HEK293T (cell line): ENCODE measurements at regions not wholly inside any gene's neighbourhood (a gene's known extent, or its start where the extent isn't known, plus 50 kb on each side); places are given as distances from the start of the nearest gene placed in this dataset.

Experiments used
- CTCF ChIA-PET: fragments of 350-600 bp; formaldehyde crosslinking; extraction: SDS; loops from one replicate; lab custom pipeline; 2021; ENCODE audit warnings: antibody characterized with exemption, inconsistent platforms; lab: Yijun Ruan, JAX
- POLR2A ChIA-PET: fragments of 350-600 bp; formaldehyde crosslinking; extraction: SDS; loops from one replicate; lab custom pipeline; 2020; ENCODE audit warnings: antibody characterized with exemption, inconsistent platforms; lab: Yijun Ruan, JAX
- DNase-seq: peaks from one replicate; pipeline ENCODE4 v3.0.0; 2012; ENCODE audit warnings: mixed read lengths; ENCODE audit errors: extremely low spot score
- ARNT ChIP-seq: fragments of 450-650 bp; IDR thresholded peaks from 2 replicates; pipeline ENCODE4 v1.6.1; 2017; ENCODE audit warnings: mild to moderate bottlenecking
- BHLHE40 ChIP-seq: fragments of 450-650 bp; IDR thresholded peaks from 2 replicates; pipeline ENCODE4 v1.6.1; 2016; ENCODE audit warnings: mild to moderate bottlenecking, moderate library complexity, borderline replicate concordance
- CTBP1 ChIP-seq: fragments of 450-650 bp; IDR thresholded peaks from 2 replicates; pipeline ENCODE4 v1.6.1; 2016; ENCODE audit warnings: borderline replicate concordance
- ELF4 ChIP-seq: fragments of 450-650 bp; IDR thresholded peaks from 2 replicates; pipeline ENCODE4 v1.6.1; 2017; ENCODE audit warnings: antibody characterized with exemption
- FOXA1 ChIP-seq: fragments of 450-650 bp; IDR thresholded peaks from 2 replicates; pipeline ENCODE4 v1.6.1; 2016; ENCODE audit warnings: mild to moderate bottlenecking
- FOXK2 ChIP-seq: fragments of 450-650 bp; IDR thresholded peaks from 2 replicates; pipeline ENCODE4 v1.6.1; 2016; ENCODE audit warnings: mild to moderate bottlenecking
- FOXM1 ChIP-seq: fragments of 450-650 bp; IDR thresholded peaks from 2 replicates; pipeline ENCODE4 v1.6.1; 2017; ENCODE audit warnings: mild to moderate bottlenecking, borderline replicate concordance
- HDGF ChIP-seq: fragments of 450-650 bp; IDR thresholded peaks from 2 replicates; pipeline ENCODE4 v1.6.1; 2017; ENCODE audit warnings: antibody characterized with exemption, borderline replicate concordance
- L3MBTL2 ChIP-seq: fragments of 450-650 bp; conservative IDR thresholded peaks from 2 replicates; pipeline ENCODE4 v1.6.1; 2016; ENCODE audit warnings: mild to moderate bottlenecking
- LEF1 ChIP-seq: fragments of 450-650 bp; IDR thresholded peaks from 2 replicates; pipeline ENCODE4 v1.6.1; 2017; ENCODE audit warnings: mild to moderate bottlenecking, borderline replicate concordance
- NFRKB ChIP-seq: fragments of 450-650 bp; IDR thresholded peaks from 2 replicates; pipeline ENCODE4 v1.6.1; 2016; ENCODE audit warnings: mild to moderate bottlenecking, moderate library complexity
- PKNOX1 ChIP-seq: fragments of 450-650 bp; IDR thresholded peaks from 2 replicates; pipeline ENCODE4 v1.6.1; 2016
- SP1 ChIP-seq: fragments of 450-650 bp; IDR thresholded peaks from 2 replicates; pipeline ENCODE4 v1.6.1; 2017
- SUZ12 ChIP-seq: fragments of 450-650 bp; IDR thresholded peaks from 2 replicates; pipeline ENCODE4 v1.6.1; 2016; ENCODE audit warnings: mild to moderate bottlenecking
- TARDBP ChIP-seq: fragments of 450-650 bp; IDR thresholded peaks from 2 replicates; pipeline ENCODE4 v1.6.1; 2016
- ZNF384 ChIP-seq: fragments of 450-650 bp; IDR thresholded peaks from 2 replicates; pipeline ENCODE4 v1.6.1; 2016

- ChIA-PET POLR2A (no interaction called here), CTCF (interaction anchor here (0.6 to 1.5 kb wide), 2 partner anchors 9 to 211 kb away, joined by 3 to 5 read pairs; no protein-coding TSS in a partner anchor)
- no peak for DNase-seq
- TF ChIP-seq BHLHE40, result no peak
- no peak for TF ChIP-seq FOXA1
- no peak for TF ChIP-seq NFRKB
- TF ChIP-seq FOXK2, result no peak
- no peak for TF ChIP-seq PKNOX1
- TF ChIP-seq ELF4, result no peak
- no peak for TF ChIP-seq ZNF384
- TF ChIP-seq CTBP1, result no peak
- no peak for TF ChIP-seq HDGF
- TF ChIP-seq L3MBTL2, result no peak
- TF ChIP-seq LEF1, result no peak
- TF ChIP-seq ARNT, result no peak
Observed at GRCh38 chr20:19081937-19082336, 130.5 kb upstream of the SLC24A3 start.

GRCh38 chr20:19083136-19083621 is 129.3 kb upstream of the SLC24A3 start:
- ChIA-PET POLR2A (no interaction called here), CTCF (interaction anchor here (1.5 kb wide), 1 partner anchor 11 kb away, joined by 3 read pairs; no protein-coding TSS in a partner anchor)
- TF ChIP-seq ELF4, result no peak
- no peak for TF ChIP-seq NFRKB
- TF ChIP-seq L3MBTL2, result no peak
- no peak for TF ChIP-seq FOXM1
- TF ChIP-seq SUZ12, result no peak
- TF ChIP-seq FOXK2, result no peak
- TF ChIP-seq PKNOX1, result no peak
- no peak for TF ChIP-seq FOXA1
- no peak for TF ChIP-seq HDGF
- TF ChIP-seq TARDBP, result no peak
- DNase-seq, result no peak

- ChIA-PET POLR2A (no interaction called here), CTCF (no interaction called here)
- no peak for TF ChIP-seq L3MBTL2
- no peak for TF ChIP-seq FOXA1
- no peak for TF ChIP-seq NFRKB
- no peak for TF ChIP-seq TARDBP
- no peak for TF ChIP-seq ZNF384
- no peak for TF ChIP-seq HDGF
- TF ChIP-seq FOXK2, result no peak
- no peak for TF ChIP-seq SUZ12
- TF ChIP-seq PKNOX1, result no peak
- no peak for TF ChIP-seq ELF4
- no peak for TF ChIP-seq CTBP1
- TF ChIP-seq ARNT, result no peak
- no peak for TF ChIP-seq LEF1
- TF ChIP-seq SP1, result no peak
- no peak for TF ChIP-seq BHLHE40
- DNase-seq, result no peak
Observed at GRCh38 chr20:19090332-19090731, 122.1 kb upstream of the SLC24A3 start.

- ChIA-PET POLR2A (no interaction called here), CTCF (no interaction called here)
- TF ChIP-seq LEF1, result no peak
- no peak for TF ChIP-seq TARDBP
- TF ChIP-seq ELF4, result no peak
- no peak for TF ChIP-seq CTBP1
- TF ChIP-seq SUZ12, result no peak
- no peak for TF ChIP-seq PKNOX1
- no peak for TF ChIP-seq SP1
- no peak for TF ChIP-seq FOXA1
- no peak for TF ChIP-seq FOXK2
- TF ChIP-seq ZNF384, result no peak
- TF ChIP-seq ARNT, result no peak
- no peak for TF ChIP-seq NFRKB
- TF ChIP-seq HDGF, result no peak
- TF ChIP-seq L3MBTL2, result no peak
- TF ChIP-seq BHLHE40, result no peak
- TF ChIP-seq FOXM1, result no peak
- no peak for DNase-seq
Observed at GRCh38 chr20:19094959-19095541, 117.4 kb upstream of the SLC24A3 start.

- TF ChIP-seq PKNOX1 (no peak), CTBP1 (no peak), ARNT (no peak), NFRKB (no peak), TARDBP (no peak), FOXA1 (no peak), ZNF384 (no peak), FOXM1 (no peak)
- DNase-seq, result no peak
- POLR2A ChIA-PET, result no interaction called here
- CTCF ChIA-PET, result no interaction called here
Observed at GRCh38 chr20:19095762-19096161, 116.7 kb upstream of the SLC24A3 start.
